GM18907 (cell line): ENCODE measurements at regions not wholly inside any gene's neighbourhood (a gene's known extent, or its start where the extent isn't known, plus 50 kb on each side); places are given as distances from the start of the nearest gene placed in this dataset.

ENCODE experiments used
- ATAC-seq: cut with Tn5 transposase; IDR thresholded peaks from one replicate; pipeline ENCODE4 v1.9.1; 2021; ENCODE audit warnings: mild to moderate bottlenecking, moderate library complexity; ENCODE audit not compliant: unreplicated experiment

GRCh38 chr12:131370321-131370720, 340.6 kb upstream of the SFSWAP start:
- no peak for ATAC-seq

GRCh38 chr12:131370791-131371347, 340.0 kb upstream of the SFSWAP start:
- ATAC-seq, result no peak

DNA sequence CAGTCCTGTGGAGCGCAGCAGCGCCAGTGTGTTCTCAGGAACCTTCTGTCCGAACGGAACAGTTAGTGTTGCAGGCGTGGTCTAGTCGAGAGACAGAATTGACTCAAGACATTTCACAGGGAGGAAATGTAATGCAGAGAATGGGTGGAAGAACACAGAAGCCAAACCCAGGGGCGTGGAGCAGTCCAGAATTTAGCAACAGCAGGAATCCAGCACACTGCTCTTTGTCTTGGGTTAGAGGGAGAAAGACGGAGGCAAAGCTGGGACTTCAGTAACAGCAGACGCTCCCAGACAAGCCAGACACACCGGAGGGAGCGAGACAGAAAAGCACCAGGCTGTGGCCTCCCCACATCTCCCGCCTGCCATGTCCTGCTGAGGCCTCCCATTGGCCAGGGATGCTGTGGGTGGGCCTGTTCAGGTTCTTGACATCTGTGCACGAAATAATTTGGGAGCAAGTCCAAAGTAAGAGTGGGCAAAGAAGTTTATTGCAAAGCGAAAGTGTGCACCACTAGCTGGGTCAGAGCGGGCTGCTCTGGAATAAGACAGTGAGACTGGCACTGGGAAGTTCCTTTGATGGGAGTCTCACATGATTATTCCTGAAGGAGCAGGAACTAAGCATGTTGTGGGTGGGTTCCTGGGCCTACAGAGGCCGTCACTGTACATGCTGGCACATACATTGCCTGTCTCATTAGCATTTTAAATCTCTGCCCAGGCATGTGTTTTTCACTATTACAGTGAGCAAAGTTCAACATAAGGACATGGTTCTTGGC, 339.3 kb upstream of the SFSWAP start:
- ATAC-seq, result no peak

DNA sequence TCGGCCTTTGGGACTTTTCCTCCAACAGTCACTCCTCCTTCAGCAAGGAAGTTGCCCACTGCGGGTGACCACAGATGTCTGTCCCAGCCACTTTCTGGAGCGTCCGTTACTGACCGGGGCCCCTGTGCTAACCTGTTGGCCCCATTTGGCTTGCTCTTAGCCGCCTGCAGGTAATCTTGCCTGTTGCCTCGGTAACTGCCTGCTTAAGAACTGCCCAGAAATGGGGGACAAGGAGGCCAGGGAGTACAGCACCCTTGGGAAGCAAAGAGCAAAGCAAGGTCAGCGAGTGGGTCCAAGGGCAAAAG, 338.8 kb upstream of the SFSWAP start:
- ATAC-seq, result no peak

- ATAC-seq, result no peak
These were observed 338.1 kb upstream of the SFSWAP start for GRCh38 chr12:131372706-131373195.

GRCh38 chr12:131375261-131375971, 335.5 kb upstream of the SFSWAP start:
- ATAC-seq, result no peak

DNA sequence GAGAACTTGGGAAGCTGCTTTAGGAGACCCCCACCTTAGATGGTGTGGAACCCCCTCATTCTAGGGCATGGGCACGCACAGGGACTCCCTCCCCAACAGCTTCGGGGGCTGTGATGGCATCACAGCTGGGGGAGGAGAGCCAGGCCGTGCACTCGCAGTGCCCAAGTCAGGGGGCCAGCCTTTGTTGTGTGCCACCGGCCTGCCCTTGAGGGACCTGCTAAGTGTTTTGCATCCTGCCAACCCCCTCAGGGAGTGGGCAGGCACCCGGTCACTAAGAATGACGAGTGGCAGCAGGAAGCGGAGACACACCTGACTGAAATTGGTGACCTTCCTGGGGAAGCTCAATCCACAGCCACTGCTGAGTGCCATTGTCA, 334.9 kb upstream of the SFSWAP start:
- ATAC-seq, result no peak

DNA sequence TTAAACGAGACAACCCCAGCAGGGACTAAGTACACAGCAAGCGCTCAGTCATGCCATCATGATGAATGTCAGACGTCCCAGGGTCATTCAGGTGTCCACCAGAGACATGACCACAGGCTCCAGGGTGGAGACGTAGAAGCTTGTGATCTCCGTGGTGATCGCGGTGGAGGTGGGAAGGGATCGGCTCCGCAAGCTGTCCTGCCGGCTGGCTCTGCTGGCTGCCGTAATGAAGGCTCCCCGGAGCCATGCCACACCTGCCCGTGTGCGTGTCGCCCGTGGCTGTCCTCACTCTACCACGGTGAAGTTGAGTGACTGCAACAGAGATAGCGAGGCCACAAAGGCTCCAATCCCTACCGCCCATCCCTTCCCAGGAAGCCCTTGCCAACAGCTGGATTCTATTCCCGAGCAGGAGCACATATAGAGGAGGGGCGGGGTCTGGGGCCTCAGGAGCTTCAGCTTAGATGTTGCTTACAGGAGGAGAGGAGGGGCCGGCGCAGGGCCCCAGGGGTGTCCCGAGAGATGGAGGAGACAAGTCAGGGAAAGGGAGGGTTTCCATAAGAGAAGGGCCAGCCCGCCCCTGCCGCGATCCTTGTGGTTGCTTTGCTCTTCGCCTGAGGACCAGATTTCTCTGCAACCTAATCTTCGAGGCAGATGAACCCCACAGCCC, 332.6 kb upstream of the SFSWAP start:
- ATAC-seq, result no peak

- no peak for ATAC-seq
These were observed 331.8 kb upstream of the SFSWAP start for GRCh38 chr12:131378861-131379665.

- no peak for ATAC-seq
These were observed 331.2 kb upstream of the SFSWAP start for GRCh38 chr12:131379738-131380137.

GRCh38 chr12:131380220-131380964, 330.5 kb upstream of the SFSWAP start:
- no peak for ATAC-seq

GRCh38 chr12:131380965-131381705, 329.8 kb upstream of the SFSWAP start:
- ATAC-seq, result no peak

DNA sequence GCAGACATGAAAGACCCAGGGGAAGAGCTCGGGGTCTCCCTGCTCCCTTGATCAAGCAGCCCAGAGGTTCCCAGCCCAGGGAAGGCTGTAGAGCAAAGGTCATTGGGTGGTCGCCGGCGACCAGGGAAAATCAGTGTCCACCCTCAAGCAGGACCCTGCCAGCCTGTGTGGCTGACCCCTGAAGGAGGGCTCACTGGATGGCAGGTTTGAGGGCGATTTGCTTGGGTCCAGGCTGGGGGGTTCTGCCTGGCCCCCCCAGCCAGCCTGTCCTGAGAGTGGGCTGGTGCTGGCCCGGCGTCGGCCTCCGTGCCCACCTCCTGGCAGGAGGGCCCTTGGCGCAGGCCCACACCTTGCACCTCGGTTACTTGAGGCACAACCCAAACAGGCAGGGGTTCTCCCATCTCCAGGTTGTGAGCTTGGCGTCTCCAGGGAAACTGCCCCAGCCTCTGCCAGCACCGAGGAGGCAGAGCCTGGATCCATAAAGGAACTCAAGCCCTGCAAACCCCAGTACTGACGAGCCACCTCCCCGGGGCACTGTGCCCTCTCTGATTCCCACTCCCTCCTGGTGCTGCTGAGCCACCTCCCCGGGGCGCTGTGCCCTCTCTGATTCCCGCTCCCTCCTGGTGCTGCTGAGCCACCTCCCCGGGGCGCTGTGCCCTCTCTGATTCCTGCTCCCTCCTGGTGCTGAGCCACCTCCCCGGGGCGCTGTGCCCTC, 329.0 kb upstream of the SFSWAP start:
- no peak for ATAC-seq

GRCh38 chr12:131383291-131383690, 327.6 kb upstream of the SFSWAP start:
- no peak for ATAC-seq

DNA sequence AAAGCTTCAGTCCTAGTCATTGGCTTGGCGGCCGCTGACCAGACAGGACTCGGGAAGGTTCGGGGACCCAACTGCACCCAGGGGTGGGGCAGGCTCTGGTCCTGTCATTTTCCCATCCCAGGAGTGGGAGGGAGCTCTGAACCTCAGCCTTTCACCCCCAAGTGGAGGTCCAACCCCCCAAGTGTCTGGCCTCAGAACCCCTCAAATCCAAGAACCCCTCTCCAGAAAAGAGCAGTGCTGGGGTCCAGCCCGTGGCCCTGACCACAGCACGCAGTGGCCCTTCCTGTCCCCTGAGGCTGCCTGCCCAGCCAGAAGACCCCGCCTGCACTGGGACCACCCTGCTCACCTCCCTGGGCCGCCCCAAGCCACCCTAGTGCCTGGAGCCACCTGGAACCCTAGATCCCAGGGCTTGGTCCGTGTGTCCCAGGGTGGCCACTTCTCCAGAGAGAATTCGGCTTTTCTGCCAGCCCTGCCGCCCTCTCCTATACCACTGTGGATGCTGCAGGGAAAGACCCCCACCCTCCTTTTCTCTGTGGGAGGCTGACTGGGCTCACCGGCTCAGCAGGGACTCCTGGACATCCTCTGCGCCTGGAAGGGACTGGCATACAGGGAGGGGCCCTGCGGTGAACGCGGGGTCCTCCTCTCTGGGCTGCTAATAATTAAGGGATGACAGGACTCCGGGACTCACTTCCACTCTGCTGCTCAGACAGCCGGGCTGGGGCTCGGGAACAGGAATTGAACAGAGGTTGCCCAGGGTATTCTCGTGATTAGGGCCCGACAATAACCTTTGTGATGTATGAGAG, 326.9 kb upstream of the SFSWAP start:
- ATAC-seq, result no peak

DNA sequence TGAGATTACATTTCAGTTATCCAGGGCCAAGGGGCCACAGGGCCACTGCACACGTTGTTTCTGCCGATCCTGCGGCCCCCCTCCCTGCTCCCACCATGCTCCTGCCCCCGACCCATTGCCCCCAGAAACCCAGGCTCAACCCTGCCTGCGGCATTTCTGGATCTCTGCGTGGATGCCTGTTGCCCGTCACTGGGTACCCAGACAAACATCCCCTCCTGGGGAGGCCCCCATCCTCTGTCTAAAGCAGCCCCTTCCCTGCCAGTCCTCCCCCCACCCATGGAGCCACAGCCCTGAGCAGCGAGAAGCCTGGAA, 326.4 kb upstream of the SFSWAP start:
- no peak for ATAC-seq

DNA sequence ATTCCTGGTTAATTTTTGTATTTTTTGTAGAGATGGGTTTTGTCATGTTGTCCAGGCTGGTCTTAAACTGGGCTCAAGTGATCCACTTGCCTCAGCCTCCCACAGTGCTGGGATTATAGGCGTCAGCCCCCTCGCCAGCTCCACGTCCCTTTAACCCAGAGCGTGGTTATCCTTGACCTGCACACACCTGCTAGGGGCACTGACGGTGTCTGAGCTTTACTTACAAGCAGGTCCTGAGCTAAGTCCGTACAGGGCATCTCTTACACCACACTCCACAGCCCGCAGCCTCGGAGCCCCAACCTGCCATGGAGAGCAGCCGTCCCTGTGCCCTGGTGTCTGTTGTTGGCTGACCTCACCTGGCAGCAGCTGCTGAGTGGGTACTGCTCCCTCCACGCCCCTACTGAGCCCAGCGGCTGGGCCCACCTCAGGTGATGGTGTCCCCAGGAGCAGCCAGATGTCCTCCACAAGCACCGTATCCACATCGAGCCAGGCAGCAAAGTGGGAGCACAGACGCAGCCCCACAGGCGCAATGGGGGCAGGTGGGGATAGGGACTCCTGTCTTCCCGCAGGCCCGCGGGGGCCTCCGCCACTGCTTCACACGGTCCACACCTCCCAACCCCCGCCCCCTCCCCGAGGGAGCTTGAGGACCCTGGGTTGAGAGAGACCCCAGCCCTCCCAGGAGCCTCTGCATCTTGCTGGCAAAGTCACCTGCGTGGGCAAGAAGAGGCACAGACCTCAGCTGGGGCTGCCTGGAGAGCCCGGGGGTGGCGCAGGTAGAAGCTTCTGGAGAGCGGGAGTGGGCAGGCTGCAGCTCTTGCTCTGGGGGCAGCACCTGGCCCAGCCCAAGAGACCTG, 325.4 kb upstream of the SFSWAP start:
- no peak for ATAC-seq
